HG02642 (cell line): ENCODE measurements at regions not wholly inside any gene's neighbourhood (a gene's known extent, or its start where the extent isn't known, plus 50 kb on each side); places are given as distances from the start of the nearest gene placed in this dataset.
"Not testable (repeated sequence)": the region's sequence is repeated elsewhere in the genome, so short reads cannot be mapped to it uniquely, and the experiment has no call there.

Experiments used
- ATAC-seq: cut with Tn5 transposase; IDR thresholded peaks from one replicate; pipeline ENCODE4 v1.9.1; 2021; ENCODE audit warnings: mild to moderate bottlenecking; ENCODE audit not compliant: unreplicated experiment, poor library complexity

DNA sequence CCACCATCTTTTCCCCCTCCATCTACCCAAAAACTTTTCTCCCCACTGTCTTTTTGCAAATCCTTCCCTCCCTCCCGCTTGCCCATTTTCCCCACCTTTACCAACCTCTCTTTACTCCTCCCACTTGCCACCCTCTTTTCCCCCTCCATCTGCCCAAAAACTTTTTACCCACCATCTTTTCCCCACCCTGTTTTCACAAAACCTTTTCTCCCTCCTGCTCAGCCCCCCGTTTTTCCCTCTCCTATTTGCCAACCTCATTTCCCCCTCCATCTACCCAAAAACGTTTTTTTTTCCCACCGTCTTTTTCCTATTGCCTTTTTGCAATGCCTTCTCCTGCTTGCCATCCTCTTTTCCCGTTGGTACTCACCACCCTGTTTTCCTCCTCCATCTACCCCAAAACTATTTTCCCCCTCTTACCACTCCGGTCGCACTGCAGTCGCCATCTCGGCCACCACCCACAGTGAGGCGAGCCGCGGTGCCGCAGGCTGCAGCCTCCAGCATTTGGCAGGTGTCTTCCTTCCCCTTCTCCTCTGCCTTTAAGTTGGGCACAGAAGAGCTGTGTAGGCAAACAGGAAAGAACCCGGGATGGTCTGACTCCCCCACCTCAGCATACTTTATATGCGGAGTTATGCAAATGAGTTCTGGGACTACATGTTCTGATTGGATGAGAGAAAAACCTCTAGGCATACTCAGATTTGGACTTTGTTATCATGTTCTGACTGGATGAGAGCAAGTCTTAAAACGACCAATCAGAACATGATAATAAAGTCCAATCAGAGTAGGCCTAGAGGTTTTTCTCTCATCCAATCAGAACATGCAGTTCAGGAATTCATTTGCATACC is 121.2 kb upstream of the VPREB1 start:
- ATAC-seq, result no peak

DNA sequence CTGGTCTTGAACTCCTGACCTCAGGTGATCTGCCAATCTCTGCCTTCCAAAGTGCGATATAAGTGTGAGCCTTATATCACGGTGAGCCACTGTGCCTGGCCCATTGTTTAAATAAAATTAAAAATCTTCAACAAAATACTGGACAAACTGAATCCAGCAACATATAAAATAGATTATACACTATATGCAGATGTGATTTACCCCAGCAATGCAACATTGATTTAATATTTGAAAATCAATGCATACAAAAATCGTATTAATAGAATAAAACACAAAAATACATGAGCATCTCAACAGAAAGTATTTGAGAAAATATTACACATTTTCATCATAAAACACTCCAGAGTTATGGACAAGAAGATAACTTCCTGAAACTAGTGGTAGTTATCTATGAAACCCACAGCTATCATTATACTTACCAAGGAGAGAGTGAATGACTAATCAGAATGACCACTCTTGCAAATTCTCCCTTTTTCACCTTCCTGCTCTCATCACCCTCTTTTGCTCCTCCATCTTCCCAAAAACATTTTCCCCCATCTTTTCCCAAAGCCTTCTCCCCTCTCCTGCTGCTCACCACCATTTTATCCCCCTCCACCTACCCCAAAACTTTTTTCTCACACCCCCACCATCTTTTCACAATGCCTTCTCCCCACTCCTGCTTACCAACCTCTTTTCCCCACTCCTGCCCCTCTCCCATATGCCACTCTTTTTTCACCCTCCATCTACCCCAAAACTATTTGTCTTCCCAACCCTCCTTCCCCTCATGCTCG is 122.1 kb upstream of the VPREB1 start:
- ATAC-seq, result no peak

DNA sequence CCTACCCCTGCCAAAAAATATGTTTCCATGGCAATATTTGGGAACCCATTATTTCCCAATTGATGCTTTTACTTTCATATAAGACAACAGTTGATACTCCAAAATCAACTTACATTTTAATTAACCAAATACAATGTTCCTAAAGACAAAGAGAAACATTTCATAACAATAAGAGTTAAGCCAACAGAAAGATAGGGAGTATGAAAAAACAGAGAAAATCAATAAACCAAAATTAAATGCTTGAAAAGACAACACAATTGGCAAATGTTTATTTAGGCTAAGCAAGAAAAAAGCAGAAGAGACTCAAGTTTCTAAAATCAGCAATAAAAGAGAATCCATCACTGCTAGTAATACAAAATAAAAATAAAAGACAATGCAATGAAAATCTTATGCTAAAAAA is 123.1 kb upstream of the VPREB1 start:
- no peak for ATAC-seq

DNA sequence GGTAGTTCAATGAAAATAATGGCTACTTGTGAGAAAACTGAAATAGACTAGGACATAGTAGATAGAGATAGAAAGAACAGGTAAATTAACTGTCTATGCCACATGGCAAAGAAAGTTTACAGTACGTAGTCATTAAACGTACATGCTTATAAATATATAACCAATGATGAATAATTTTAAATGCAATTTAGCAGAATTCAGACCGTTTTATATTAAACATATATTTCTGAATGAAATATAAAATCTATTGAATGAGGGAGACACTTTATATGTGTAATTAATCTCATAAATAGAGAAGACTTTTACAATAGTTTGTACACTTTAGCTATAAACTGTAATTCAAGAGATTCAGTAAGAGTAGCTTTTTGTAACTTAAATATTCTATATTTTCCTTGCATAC is 124.4 kb upstream of the VPREB1 start:
- no peak for ATAC-seq

DNA sequence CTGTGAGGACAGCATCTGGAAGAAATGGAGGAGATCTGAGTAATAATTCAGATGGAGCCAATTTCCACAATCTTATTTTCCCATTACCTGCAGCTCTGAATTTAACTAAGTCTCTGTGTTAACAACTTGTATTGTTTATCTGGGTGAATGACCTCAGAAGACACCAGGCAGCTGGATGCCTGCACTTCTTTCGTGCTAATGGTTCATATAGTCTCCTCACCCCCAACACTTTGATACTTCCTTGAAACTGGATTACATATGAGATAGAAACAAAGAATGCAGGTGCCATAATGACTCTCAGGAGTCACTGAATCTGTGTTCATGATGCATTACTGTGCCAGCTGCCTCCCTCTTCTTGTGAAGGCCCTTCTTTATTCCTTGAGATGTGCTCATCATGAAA is 125.6 kb upstream of the VPREB1 start:
- no peak for ATAC-seq

DNA sequence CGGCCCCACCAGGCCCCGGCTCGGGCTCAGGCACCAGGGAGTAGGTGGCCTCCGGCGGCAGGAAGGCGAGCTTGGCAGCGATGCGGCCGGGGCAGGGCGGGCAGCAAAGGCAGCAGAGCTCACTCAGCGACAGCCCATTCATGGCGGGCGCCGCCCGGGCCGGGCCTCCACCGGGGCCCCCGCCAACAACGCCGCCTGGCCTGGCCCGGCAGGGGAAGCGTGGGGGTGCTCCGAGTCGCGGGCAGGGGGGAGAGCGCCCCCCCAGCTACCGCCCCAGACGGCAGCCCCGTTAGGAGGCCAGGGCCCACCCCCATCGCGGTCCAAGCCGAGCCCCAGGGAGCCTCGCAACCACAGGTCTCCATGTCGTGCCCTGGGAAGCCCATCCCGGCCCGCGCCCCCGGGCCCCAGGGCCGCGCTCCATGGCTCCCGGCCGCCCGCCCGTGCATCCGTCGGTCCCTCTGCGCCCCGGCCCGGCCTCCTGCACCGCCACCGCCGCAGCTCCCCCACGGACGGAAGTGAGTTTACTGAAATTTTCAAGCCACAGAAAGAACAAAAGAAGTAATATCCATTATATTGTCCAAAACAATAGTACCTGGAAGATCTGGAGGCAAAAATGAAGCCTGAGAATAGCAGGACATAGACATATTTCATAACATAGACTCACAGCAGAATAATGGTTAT is 126.6 kb upstream of the VPREB1 start:
- not testable (repeated sequence) for ATAC-seq

- ATAC-seq, result not testable (repeated sequence)
Observed at GRCh38 chr22:22116997-22117770, 127.4 kb upstream of the VPREB1 start.

- no peak for ATAC-seq
Observed at GRCh38 chr22:22113701-22114100, 130.9 kb upstream of the VPREB1 start.

GRCh38 chr22:22112533-22113294 is 130.1 kb upstream of the TOP3B start:
- ATAC-seq, result no peak

DNA sequence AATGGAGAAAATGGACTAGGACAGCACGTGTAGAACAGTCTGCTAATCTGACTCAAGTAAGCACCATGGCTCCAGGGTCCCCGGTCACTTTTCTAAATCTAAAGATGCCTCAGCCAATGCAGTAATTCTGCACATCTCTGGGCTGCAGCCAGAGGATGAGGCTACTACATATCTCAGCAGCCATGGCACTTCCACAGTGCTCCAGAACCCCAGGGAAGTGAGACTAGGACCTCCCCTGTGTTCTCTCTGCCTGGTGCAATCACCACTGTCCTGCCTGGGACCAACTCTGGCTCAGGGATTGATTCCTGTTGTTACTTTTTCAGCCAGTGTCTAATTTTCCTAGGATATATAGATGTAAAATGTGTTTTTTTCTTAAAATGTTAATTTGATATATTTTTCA is 129.4 kb upstream of the TOP3B start:
- ATAC-seq, result no peak

GRCh38 chr22:22111267-22111751 is 128.7 kb upstream of the TOP3B start:
- peak; percentile 63 for ATAC-seq

GRCh38 chr22:22110548-22111266 is 128.1 kb upstream of the TOP3B start:
- peak; percentile 93 for ATAC-seq

- ATAC-seq, result no peak
Observed at GRCh38 chr22:22109693-22110466, 127.3 kb upstream of the TOP3B start.

DNA sequence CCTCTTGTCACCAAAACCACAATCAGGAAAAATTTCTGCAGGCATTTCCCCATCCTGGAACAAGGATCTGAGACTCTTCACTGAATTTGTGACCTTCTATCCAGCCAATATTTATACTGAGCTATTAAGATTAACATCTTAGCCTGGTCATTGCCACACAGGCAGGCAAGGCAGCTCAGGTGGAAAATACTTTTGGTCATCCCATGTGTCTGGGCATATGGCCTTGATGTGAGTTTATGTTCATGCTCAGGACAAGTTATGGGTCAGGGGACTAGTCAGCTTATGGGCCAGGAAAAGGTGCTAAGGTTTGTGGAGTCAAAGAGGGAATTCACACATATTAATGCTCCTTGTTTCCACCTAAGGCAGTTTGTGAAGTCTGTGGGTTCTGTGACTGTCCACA is 124.3 kb upstream of the TOP3B start:
- no peak for ATAC-seq

DNA sequence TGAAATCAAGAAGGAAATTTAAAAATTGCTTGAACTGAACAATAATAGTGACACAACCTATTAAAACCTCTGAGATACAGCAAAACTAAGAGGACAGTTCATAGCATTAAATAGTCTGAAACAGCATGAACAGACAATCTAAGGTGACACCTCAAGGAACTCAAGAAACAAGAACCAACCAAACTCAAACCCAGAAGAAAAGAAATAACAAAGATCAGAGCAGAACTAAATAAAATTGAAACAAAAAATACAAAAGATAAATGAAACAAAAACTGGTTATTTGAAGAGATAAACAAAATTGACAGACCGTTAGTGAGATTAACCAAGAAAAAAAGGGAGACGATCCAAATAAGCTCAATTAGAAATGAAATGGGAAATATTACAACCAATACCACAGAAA is 122.8 kb upstream of the TOP3B start:
- no peak for ATAC-seq

DNA sequence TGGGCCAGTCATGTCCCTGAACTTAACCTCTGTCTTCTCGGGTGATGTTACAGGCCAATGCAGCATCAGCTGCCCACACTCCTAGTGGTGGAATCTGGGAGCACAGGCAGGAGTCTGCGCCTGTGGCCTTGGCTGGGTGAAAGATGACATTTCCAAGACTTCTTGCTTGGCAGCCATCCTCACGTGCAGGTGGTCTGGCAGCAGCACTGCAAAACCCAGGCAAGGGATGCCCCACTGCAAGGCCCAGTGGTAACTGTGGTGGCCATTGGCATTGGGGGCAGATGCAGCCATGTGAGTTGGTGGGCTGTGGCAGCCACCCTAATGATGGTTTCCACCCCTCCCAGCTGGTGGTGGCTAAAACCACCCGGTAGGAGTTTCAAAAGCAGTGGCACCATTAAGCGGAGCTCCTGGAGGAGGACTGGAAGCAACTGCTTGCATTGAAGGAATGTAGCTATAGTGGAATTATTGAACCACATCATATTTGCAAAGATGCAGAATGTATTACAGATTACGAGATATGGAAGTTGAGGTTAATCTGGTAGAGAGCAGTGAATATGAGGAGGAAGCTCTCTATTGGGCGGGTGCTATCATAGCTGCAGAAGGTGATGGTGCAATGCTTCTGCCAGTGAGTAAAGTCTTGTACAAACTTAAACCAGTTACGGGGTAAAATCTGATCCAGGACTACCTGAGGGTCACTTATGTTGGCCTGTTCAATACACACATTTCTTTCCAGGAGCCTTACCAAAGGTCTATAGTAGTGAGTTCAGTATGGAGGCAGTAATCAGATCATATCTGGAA is 120.7 kb upstream of the TOP3B start:
- no peak for ATAC-seq
